Right ventricle myocardium superior (tissue), 1 donor: ENCODE measurements at regions not wholly inside any gene's neighbourhood (a gene's known extent, or its start where the extent isn't known, plus 50 kb on each side); places are given as distances from the start of the nearest gene placed in this dataset.
"Not testable (repeated sequence)": the region's sequence is repeated elsewhere in the genome, so short reads cannot be mapped to it uniquely, and the experiment has no call there.

Experiments used
- ATAC-seq: fragments of 200-7000 bp; cut with Tn5 transposase; one replicate; pipeline ENCODE4 v1.9.1; 2020; ENCODE audit warnings: mild to moderate bottlenecking; ENCODE audit not compliant: poor library complexity
- DNase-seq: peaks from one replicate; pipeline ENCODE4 v3.0.0-alpha.2; 2020
- intact Hi-C: fragments of 100-400 bp; cut with DNase I; formaldehyde crosslinking; loops from one replicate; pipeline ENCODE4 v1.11.2; 2022
- donor health status: DM: no; HTN: yes; CAD: no; lungs with severe emphysema.

DNA sequence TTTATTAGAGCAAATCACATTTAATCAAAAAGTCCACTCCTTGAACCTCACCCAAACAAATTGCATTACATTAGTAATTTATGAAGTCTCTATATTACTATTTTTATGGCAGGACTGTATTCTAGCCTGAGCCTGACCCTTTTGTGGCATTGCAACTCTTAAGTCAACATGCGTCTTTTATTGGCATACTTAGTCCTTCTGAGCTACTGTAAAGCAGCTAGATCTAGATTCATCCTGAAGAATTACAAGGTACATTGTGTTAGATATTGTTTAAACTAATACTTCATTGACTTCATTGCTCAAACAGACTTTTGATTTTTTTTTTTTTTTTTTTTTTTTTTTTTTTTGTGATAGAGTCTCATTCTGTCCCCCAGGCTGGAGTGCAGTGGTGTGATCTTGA lies 1842.5 kb upstream of the CDH9 start:
- ATAC-seq (no peak), DNase-seq (no peak)
- intact Hi-C loops = no loop called here

DNA sequence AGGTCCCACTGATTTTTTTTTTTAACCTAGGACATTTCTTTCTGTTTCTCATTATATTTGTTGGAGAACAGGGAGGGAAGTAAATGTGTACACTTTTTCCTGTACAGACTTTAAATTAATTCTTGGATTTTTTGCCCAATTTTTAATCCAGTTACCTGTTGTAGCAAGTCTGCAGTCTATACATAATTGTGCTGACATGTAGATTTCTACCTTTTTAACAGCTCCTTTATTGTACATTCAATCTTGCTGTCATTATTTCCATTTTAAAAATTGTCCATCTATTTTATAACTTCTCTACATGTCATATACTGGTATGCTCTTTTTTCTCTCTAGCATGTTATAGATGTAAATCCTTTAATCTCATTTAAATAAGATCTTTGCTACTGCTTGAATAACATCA lies 1838.7 kb upstream of the CDH9 start:
- intact Hi-C loops = no loop called here
- no peak for DNase-seq
- ATAC-seq = no peak

DNA sequence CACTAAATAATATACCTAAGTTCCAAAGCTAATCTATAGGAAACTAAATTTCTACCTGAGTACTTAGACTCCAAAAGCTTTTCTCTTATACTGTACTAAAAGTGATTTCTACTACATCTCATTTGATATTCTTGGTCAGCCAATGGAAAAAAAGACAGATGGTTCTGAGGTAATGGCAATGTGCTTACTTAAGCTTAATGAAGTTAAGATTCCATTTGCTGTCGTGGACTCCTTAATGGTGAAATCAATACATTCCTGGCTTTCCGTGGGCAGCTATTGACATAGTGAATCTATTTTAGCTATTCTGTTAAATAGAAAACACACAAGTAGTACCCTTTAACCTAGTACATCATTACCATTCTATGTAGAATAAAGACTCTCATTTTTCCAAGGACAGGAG lies 1825.6 kb upstream of the CDH9 start:
- intact Hi-C loops = no loop called here
- DNase-seq = no peak

DNA sequence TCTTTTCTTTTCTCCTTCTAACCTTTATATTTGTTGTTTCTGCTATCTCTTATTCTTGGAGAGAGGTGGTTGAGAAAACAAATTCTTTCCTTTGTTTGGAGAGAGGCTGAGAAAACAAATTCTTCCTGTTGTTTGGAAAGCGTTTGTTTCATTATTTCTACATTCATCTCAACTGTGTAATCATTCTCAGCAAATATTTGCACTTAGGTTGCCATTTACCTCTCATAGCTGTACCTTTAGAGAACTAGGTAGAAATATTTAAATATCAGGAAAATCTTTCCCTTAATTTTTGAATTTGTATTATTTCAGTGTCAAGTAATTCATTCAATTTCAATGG lies 1824.4 kb upstream of the CDH9 start:
- intact Hi-C loops = no loop called here
- ATAC-seq (no peak), DNase-seq (no peak)

More for the DNA sequence above, 1825.6 kb upstream of the CDH9 start:
- no peak for ATAC-seq

DNA sequence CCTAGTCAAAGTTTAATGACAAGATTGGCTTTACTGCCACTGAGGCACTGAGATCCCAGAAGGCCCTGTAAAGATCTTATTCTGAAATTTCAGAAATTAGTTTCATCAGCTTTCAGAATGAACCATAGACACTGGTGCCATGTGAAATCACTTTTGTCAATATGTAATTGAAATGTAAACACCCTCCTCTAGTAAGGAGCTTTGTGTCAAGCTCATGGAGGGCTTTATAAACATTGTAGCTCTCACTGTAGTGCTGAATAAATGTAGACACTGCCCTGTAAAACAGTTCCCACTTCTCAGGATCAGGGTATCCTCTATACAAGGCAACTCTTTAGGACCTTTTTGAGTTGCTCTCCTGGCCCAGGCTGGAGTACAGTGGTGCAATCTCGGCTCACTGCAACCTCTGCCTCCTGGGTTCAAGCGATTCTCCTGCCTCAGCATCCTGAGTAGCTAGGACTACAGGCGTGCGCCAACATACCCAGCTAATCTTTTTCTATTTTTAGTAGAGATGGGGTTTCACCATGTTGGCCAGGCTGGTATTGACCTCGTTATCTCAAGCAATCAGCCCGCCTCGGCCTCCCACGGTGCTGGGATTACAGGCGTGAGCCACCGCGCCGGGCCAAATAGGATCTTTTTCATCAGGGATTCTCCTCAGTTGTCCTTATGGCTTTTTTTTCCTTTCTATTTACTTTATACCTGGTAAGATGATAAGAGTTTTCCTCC lies 1823.9 kb upstream of the CDH9 start:
- DNase-seq (no peak), ATAC-seq (no peak)
- intact Hi-C loops = no loop called here

DNA sequence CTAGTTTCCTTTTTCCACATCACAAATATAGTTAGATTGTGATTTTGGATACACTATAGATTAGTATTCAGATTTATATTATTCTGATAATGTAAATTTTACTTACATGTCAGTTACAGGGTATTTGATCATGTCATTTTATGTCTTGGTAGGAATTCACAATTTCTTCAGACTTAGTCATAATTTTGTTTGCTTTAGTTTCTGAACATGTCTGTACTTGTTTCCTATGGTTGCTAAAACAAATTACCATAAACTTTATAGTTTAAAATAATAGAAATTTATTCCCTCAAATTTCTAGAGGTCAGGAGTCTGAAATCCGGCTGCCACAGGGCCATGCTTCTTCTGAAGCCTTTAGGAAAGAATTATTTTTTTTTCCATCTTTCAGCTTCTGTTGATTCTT lies 1817.2 kb upstream of the CDH9 start:
- ATAC-seq (no peak), DNase-seq (no peak)
- intact Hi-C loops = no loop called here

DNA sequence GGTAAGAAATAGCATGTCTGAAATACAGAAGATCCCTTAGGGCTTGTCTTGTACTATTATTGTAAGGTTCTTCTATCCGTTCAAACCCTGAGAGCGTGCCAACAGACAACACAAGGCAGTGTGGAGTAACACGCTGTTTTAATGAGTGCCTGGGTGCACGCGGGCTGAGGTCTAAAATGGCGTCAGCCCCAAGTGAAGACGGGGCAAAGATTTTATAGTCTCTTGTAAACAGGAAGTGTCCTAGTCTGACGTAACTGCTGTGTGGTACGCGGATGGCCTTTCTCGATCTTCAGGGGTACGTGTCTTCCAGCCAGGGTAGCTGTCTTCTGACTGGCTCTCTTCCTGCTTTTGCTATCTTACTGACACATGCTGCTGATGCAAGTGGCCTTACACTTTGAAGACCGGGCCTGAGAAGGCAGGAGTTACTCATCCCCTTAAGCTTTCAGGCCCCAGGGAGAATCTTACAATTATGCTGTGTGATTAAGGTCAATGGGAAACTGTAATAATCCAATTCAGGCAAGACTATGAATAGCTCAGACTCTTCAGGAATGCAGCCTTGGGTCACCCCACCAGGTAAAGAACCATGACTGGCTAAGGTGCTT lies 1812.0 kb upstream of the CDH9 start:
- no peak for ATAC-seq
- intact Hi-C loops = no loop called here
- DNase-seq = no peak

DNA sequence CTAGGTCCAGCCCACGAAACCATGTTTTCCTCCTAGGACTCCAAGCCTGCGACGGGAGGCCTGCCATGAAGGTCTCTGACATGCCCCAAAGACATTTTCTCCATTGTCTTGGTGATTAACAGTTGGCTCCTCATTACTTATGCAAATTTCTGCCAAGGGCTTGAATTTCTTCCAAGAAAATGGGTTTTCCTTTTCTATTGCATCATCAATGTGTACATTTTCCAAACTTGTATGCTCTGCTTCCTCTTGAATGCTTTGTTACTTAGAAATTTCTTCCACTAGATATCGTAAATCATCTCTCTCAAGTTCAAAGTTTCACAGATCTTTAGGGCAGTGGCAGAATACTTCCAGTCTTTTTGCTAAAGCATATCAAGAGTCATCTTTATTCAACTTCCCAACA lies 1792.7 kb upstream of the CDH9 start:
- DNase-seq (no peak), ATAC-seq (no peak)
- intact Hi-C loops = no loop called here

DNA sequence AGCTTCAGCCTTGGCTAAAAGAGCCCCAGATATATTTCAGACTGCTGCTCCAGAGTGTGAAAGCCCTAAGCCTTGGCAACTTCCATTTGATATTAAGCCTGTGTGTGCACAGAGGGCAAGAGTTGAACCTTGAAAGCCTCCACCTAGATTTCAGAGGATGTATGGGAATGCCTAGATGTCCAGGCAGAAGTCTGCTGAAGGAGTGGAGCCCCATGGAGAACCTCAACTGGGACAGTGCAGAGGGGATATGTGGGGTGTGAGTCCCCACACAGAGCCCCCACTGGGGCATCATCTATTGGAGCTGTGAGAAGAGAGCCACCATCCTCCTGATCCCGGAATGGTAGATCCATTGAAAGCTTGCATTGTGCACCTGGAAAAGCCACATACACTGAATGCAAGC lies 1784.8 kb upstream of the CDH9 start:
- intact Hi-C loops = no loop called here
- DNase-seq (no peak), ATAC-seq (no peak)

DNA sequence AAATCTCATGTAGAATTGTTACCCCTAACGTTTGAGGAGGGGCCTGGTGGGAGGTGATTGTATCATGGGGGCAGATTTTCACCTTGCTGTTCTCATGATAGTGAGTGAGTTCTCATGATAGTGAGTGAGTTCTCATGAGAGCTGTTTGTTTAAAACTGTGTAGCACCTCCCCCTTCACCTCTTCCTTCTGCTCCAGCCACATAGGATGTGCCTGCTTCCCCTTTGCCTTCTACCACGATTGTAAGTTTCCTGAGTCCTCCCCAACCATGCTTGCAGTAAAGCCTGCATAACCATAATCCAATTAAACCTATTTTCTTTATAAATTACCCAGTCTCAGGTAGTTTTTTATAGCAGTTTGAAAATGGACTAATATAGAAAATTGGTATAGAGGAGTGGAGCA lies 1783.7 kb upstream of the CDH9 start:
- DNase-seq (no peak), ATAC-seq (no peak)
- intact Hi-C loops = no loop called here

DNA sequence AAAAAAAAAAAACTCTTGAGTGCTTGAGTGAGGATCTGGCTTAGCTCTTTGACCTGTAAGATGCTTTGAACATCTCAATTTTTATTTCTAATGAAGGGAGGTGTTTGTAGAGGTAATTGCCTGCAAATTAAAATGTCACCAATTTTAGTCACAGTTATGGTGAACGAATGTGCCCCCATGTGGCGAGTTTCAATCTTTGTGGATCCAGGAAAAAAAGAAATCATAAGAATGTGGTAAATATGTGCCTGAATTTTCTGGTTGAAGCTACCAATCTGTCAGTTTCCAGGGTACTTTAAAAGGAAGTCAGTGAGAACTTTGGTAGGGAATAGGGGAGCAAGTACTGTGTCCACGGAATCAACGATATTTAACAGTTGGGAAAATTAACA lies 1772.4 kb upstream of the CDH9 start:
- no peak for DNase-seq
- ATAC-seq = no peak
- intact Hi-C loops = no loop called here

DNA sequence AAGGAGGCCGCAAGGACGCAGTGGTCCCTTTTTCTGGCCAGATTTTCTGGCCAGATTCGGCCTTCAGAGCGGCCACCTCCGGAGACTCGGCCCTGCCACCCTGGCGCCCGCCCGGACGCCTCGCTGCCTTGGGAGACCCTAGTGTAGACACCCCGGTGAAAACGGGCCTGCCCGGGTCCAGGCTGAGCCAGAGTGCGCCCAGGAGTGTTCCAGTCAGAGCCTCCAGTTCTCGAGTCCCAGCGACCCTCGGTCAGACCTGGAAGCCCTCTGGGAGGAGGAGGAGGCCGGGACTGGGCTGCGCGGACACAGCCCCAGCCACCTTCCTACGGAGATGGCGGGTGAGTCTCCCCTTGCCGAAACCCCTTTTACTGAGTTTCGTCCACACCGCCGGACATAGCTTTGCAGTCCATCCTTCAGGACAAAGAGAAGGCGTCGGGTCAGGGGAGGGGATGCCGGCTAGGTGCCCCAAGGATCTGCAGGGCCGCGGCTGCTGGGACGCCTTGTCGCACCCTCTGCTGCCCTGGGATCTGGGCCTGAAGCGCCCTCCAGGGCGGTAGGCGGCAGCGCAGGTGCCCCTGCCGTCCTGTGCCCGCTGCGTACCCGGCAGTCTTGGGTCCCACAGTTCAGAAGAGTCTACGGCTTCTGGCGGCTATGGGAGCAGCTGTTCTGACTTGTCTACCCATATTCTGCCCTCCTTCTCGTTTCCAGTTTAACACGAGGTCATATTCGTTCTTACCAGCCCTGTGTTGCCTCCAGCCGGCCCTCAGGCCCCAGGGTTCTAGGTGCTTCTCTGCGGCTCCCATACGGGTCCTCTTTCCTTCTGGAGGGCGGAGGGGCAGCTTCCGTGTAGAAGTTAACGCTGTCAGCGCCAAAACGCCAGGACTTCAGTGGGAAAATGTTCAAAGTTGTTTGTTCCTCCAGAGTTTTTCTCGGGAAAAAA lies 1771.7 kb upstream of the CDH9 start:
- DNase-seq (peak; percentile 32), ATAC-seq (no peak)
- intact Hi-C loops = no loop called here

DNA sequence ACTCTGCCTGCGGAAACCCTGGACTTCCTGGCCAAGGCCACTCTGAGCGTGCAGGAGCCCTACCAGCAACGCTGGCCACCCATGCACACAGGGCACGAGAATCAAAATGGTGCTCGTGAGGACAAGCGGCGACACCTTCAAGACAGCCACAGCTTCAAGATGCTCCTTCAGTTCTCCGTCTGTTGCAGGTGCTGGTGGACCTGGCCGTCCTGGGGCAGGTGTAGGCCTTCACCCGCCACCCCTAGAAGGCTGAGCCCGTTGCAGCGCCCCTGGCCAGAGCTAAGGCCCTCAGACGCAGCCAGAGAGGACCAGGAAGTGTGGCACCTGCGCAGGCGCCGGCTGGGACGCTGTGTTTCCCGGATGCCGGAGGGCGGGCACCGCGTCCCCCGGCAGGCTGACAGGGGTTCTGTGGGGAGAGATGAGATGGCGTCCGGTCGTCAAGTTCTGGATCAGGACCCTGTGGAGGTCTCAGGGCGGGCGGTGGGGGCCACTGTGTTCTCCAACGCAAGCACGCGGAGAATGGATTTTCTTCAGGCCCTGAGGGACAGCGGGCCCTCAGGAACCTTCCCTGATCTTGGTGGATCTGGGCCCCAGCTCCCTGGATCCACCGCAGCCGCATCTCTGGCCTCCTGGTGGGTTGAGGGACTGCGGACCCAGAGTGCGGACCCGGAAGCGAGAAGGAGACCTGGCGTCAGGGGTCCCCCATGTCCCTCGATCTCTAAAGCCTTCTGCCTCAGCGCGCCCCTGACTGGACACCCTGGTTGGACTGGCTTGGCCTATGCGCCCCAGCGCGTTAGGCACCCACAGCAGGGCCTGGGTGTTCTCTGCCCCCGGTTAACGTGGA lies 1770.8 kb upstream of the CDH9 start:
- intact Hi-C loops = no loop called here
- no peak for ATAC-seq
- peak; percentile 25 for DNase-seq

DNA sequence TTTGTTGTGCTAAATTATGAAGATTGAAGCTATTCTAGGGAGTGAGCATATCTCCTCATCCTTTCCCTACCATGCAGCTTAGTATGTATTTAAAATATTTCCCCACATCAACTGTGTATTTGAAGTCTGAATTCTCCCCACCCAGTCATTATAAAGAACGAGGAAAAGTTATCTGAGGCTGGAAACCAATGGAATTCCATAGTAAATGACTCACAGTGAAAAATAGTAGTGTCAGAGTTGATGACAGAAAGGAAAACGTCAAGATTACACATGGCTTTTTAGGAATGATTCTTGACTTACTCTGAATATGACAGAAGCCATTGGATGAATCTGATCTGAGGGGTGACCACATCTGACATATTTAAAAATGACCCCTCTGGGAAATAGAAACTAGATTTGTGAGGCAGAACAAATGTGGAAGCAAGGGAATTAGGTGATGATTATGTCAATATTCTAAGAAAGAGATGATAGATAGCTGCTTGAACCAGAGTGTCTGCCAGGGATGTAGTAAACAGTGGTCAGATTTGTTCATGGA lies 1768.9 kb upstream of the CDH9 start:
- intact Hi-C loops = no loop called here
- ATAC-seq = no peak
- DNase-seq = no peak

DNA sequence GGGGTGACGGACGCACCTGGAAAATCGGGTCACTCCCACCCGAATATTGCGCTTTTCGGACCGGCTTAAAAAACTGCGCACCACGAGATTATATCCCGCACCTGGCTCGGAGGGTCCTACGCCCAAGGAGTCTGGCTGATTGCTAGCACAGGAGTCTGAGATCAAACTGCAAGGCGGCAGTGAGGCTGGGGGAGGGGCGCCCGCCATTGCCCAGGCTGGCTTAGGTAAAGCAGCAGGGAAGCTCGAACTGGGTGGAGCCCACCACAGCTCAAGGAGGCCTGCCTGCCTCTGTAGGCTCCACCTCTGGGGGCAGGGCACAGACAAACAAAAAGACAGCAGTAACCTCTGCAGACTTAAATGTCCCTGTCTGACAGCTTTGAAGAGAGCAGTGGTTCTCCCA lies 1760.6 kb upstream of the CDH9 start:
- intact Hi-C loops, DNase-seq, ATAC-seq: not testable (repeated sequence)

DNA sequence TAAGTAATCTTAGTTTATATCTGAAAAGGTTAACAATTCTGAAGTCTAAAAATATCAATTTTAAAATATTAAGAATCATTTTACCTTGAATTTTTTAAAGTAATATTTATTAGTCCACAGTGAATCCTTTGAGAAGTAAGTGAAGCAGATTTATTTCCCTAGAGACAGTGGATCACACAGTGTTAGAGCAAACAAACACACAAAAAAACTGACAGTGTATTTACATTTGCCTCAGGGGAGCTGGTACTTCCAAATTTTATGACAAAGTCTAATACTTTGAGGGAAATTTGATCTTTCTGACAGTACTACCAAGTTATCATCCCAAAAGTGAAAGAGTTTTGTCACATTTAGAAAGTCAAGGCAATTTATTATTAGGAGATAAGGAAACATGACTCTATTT lies 1750.6 kb upstream of the CDH9 start:
- intact Hi-C loops = no loop called here
- DNase-seq (no peak), ATAC-seq (no peak)

DNA sequence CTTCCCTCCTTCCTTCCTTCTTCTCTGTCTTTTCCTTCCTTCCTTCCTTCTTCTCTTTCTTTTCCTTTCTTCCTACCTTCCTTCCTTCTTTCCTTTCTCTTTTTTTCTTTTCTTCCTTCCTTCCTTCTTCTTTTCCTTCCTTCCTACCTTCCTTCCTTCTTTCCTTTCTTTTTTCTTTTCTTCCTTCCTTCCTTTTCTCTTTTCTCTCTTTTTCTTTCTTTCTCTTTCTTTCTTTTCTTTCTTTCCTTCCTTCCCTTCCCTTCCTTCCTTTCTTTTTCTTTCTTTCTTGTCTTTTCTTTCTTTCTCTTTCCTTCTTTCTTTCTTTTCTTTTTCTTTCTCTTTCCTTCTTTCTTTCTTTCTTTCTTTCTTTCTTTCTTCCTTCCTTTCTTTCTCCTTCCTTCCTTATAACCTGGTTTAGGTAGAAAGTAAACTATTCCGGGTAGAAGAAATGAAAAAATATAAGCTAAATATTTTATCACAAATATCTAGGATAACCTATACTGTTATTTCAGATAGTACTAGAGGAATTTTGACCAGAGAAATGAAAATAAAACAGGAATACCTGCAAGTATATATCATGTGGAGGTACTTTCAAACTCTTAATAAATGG lies 1741.8 kb upstream of the CDH9 start:
- intact Hi-C loops = no loop called here
- DNase-seq = no peak
- ATAC-seq = no peak

DNA sequence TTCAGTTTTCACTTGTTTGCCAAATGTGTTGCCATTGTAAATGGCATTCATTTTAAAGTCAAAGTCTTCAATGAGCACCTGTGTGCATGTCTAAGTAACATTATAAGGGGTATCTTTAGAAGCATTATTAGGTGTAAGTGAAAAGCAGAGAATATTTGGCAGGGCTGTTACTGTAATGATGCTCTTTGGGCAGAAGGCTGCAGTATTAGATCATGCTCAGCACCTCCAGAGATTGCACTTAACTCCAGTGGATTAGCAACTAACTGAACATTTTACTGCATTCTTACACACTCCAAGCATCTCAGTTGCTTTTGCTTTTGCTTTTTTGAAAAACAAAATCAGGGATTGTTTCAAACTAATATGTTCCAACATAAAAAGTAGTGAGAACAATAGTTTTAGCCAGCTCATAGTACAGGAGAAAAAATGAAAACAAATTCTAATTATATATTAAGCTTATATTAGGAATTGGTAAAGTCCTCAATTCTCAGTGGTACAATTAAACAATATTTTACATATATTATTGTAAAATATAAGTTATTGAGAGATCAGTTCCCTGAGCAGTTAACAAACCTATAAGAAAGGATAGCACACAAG lies 1740.9 kb upstream of the CDH9 start:
- no peak for DNase-seq
- no peak for ATAC-seq
- intact Hi-C loops = no loop called here
